Smooth muscle cell of the brain vasculature (primary cell): ENCODE measurements at regions not wholly inside any gene's neighbourhood (a gene's known extent, or its start where the extent isn't known, plus 50 kb on each side); places are given as distances from the start of the nearest gene placed in this dataset.

Experiments
- DNase-seq: peaks from one replicate; pipeline ENCODE4 v3.0.0-alpha.2; 2012; ENCODE audit warnings: low read depth, low spot score

DNA sequence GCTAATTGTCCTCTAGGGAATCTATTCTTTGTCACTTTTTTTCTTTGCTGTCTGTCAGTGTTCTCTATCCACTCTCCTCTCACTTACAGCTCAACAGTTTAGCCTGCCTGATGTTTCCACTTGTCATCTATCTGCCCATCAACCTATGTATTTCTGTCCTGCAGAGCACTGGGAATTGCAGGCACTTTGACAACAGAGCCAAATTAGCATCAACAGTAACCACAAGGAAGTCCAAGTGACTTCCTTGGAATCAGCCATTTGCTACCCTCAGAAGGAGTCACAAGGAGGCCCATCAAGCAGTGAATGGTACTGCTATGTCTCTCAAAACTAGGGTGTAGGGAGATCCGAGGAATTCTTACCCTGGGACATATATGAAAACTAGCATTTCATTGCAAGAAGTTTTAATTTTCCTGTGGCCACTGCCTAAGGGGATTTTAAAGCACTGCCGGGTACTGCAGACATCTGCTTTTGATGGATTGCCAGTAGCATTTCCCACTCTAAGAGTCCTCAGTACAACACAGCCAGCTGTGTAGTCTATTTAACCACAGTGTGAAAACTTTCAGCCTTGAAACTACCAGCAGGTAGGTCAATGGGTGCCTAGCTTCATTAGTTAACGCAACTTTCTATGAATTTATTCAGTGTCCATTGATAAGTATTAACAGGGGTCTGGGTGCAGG is 898.8 kb downstream of the NTRK3 start:
- DNase-seq, result no peak

GRCh38 chr15:87355946-87356345 is 900.6 kb downstream of the NTRK3 start:
- DNase-seq, result no peak

DNA sequence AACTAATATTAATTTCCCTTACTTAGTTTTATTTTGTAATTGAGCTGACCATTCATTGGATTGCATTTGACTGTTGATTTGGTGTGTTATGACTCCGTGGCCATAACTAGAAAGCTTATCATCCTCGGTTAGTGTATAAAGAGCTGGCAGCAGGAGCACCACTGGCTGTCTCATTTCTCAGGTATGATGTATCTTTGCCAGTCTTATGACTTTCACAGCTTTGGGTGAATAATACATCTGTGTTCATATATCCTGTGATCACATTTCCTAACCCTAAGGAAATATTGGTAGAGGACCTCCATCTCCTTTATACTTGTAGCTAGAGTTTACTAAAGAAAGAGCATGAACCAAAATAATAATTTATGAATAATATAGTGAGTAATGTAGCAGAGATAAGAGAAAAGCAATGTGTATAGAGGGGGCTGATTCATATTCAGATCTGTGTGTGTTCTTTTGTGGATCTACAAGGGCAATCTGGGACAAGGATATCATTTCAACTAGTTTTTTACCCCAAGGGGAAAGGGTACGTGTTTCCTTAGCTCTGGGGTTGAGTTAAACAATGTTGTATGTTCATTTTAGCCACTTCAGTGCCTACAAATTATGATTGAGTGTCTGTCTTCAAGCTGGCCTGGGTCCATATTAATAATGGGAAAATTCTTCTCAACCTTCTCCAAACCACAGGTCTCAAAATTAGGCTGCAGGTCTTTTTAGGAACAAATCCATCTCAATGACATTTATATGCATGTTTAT is 901.7 kb downstream of the NTRK3 start:
- DNase-seq, result no peak

DNA sequence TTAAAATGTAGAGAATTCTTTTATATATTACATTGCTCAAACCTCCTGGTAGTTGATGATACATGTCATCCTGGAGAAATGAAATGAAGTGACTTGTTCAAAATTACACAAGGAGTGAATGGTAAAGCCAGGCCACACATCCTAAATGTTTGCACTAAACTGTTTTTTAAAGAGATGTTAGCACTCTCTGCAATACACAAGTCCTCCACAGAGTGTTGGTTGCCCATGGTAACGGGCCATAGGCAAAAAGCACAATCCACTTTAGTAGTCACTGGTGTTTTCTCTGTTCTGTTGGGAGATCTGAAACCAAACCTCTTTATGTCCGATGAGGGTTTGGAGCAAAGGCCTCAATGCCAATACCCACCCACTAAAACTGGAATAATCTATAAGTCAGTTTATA is 907.4 kb downstream of the NTRK3 start:
- no peak for DNase-seq

GRCh38 chr15:87348746-87349145 is 907.8 kb downstream of the NTRK3 start:
- no peak for DNase-seq

DNA sequence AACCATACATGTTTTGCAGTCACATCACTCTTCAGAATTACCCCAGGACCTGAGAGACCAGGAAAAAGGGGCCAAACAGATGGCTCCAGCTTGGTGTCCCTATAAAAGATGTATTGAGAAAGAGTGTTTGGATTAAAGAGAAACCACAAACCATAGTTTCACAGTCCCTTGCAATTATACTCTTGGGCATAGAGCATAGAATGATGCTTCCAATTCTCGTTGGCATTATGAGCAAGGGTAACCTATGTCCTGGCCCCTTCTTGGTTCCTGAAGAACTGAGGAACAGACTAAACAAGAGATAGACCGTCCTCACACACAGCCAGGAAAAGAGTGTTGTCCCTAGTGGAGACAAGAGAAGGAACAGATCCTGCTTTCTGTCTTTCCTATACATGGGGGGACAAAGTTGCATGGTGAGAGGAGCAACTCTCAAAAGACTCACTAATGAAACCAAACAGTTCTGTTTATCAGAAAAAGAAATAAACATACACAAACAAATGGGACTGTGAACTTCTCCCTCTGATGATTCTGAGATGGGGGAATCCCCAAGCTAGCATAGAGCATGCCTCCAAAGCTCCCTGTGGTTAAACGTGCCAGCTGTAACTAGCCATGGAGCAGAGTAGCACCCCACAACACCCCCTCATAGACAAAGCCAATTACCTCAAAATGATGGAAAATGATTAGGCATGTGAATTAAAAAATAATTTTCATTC is 908.6 kb downstream of the NTRK3 start:
- no peak for DNase-seq

- no peak for DNase-seq
These were observed 910.6 kb downstream of the NTRK3 start for GRCh38 chr15:87345961-87346360.

GRCh38 chr15:87343966-87344365 is 912.6 kb downstream of the NTRK3 start:
- DNase-seq, result no peak

GRCh38 chr15:87340370-87340769 is 916.2 kb downstream of the NTRK3 start:
- DNase-seq, result no peak

DNA sequence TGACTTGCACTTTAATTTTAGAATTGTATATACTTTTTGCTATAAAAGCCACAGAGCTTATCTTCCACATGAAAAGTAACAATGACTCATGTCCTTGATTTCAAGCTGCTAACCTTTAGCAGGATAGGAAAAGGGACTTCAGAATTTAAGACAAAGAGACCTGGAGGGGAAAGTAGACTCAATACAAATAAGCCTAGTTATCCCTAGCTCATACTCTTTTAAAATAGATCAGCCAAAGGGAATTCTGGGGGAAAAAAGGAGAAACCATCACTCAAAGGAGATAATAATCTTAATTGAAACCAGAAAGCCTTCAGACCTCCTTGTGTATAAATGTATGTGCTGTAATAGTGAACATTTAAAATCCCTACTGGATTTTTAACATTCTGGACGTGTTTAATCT is 930.3 kb downstream of the NTRK3 start:
- DNase-seq, result no peak

- DNase-seq, result no peak
These were observed 933.7 kb downstream of the NTRK3 start for GRCh38 chr15:87322870-87323269.

GRCh38 chr15:87322265-87322664 is 934.3 kb downstream of the NTRK3 start:
- no peak for DNase-seq

DNA sequence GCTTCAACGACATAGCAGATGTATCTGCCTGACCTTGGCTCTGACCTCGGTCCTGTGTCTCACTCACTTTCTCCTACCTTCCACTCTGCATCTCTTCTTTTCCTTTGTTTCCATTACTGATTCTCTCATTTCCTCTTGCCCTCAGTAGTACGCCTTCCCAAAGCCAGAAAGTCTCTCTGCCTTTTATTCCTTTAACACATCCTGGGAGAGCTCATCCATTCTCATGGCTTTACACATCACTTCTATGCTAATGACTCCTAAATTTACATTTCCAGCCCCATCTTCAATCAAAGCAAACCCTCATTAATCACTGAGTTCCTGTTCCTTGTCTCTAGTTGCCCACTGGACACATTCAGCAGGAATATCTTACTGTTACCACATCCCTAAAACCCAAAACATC is 938.6 kb downstream of the NTRK3 start:
- no peak for DNase-seq

DNA sequence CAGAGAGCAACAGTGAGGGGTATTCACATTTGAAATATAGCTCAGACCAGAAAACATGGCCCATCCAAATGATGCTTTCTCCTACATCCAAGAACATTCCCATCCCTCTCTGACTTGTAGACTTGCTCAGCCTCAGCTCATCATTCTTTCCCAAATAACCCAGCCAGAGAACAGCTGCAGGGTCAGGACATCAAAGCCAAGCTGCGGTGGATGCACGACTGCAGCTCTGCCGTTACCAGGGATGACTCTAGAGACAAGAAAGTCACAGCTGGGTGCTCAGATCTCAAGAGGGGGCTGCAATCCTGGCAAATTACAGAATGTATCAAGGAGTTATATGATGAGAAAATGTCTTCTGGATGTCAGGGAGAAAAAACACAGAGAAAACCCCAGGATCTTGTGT is 944.3 kb downstream of the NTRK3 start:
- DNase-seq, result peak; percentile 21

DNA sequence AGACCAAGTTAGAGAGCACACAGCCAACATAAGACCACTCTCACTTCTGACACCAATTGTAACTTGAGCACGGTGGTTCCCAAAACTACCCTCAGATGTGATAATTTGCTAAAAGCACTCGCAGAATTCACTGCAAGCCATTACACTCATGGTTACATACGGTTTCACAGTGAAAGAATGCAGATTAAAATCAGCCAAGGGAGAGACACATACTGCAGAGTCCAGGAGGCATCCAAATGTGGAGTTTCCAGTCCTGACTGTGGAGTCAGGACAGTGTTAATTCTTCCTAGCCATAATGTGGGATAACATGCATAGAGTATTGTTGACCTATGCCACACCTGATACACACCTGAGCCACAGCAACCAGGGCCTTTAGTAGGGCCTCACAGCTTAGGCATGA is 956.4 kb downstream of the NTRK3 start:
- DNase-seq, result no peak

DNA sequence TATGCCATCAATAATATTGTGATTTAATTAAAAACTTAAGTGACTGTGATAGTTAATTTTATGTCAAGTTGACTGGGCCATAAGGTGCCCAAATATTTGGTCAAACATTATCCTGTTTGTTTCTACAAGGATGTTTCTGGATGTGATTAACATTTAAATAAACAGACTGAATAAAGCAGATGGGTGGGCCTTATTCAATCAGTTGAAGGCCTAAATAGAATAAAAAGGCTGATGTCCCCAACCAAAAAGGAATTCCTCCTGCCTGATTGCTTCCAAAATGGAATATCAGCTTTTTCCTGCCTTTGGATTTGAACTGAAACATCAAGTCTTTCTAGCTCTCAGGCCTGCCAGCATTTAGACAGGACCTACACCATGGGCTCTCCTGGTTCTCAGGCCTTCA is 961.7 kb downstream of the NTRK3 start:
- DNase-seq, result no peak

GRCh38 chr15:87293031-87293430 is 963.5 kb downstream of the NTRK3 start:
- no peak for DNase-seq

- no peak for DNase-seq
These were observed 969.4 kb downstream of the NTRK3 start for GRCh38 chr15:87287156-87287555.

DNA sequence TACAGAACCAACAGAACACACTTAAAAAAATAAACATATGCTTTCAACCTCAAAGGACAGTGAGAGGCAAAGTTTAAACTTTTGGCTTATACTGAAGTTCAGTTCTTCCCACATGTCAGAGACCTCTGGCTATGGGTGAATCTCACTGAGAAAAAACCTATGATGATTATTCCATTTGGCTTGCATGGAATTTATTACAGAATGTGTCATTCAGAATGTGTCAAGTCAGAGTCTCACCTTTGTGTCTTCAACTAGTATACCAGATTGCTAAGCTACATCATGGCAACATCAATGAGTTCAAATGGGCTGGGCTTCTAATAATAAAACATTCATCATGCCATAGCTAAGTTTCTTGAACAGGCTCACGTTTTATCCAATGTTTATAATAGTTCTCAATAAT is 987.0 kb downstream of the NTRK3 start:
- no peak for DNase-seq

- no peak for DNase-seq
These were observed 987.9 kb downstream of the NTRK3 start for GRCh38 chr15:87268675-87269074.

- peak; percentile 7 for DNase-seq
These were observed 988.7 kb downstream of the NTRK3 start for GRCh38 chr15:87267798-87268197.

DNA sequence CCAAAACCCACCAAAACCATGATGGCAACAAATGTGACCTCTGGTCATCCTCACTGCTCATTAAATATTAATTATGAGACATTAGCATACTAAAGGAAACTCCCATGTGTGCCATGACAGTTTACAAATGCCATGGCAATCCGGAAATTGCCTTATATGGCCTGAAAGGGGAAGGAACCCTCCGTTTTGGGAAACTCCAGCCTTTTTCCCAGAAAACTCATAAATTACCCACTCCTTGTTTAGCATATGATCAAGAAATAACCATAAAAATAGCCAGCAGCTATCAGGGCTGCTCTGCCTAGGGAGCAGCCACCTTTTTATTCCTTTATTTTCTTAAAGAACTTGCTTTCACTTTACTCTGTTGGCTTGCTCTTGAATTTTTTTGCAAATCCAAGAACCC is 992.7 kb downstream of the NTRK3 start:
- DNase-seq, result no peak

GRCh38 chr15:87263296-87263695 is 993.2 kb downstream of the NTRK3 start:
- no peak for DNase-seq
